ENCODE measurements at regions not wholly inside any gene's neighbourhood (a gene's known extent, or its start where the extent isn't known, plus 50 kb on each side); places are given as distances from the start of the nearest gene placed in this dataset.

- no peak for TF ChIP-seq CTCF (IDR thresholded peaks at IDR 0.05; ENCODE audit: low read depth, low read length, poor library complexity, severe bottlenecking)
- TF ChIP-seq EZH2phosphoT487 (IDR thresholded peaks at IDR 0.05; ENCODE audit: borderline replicate concordance, low read length): no peak
Observed at GRCh38 chr3:182116386-182116785, 404.7 kb downstream of the SOX2 start.
